ENCODE measurements at regions not wholly inside any gene's neighbourhood (a gene's known extent, or its start where the extent isn't known, plus 50 kb on each side); places are given as distances from the start of the nearest gene placed in this dataset.

GRCh38 chr6:104434519-104434918 is 425.2 kb downstream of the HACE1 start:
- no peak for DNase-seq (ENCODE audit: extremely low read depth, low read depth, low spot score)

- DNase-seq (ENCODE audit: extremely low read depth, low read depth, low spot score) = no peak
Observed at GRCh38 chr6:104431096-104431495, 428.6 kb downstream of the HACE1 start.

- no peak for DNase-seq (ENCODE audit: extremely low read depth, low read depth, low spot score)
Observed at GRCh38 chr6:104428184-104428583, 431.5 kb downstream of the HACE1 start.

GRCh38 chr6:104423691-104424090 is 436.0 kb downstream of the HACE1 start:
- DNase-seq (ENCODE audit: extremely low read depth, low read depth, low spot score) = no peak

- no peak for DNase-seq (ENCODE audit: extremely low read depth, low read depth, low spot score)
Observed at GRCh38 chr6:104421650-104422049, 438.1 kb downstream of the HACE1 start.

GRCh38 chr6:104418839-104419238 is 440.9 kb downstream of the HACE1 start:
- DNase-seq (ENCODE audit: extremely low read depth, low read depth, low spot score) = no peak

- DNase-seq (ENCODE audit: extremely low read depth, low read depth, low spot score) = no peak
Observed at GRCh38 chr6:104418125-104418524, 441.6 kb downstream of the HACE1 start.

- no peak for DNase-seq (ENCODE audit: extremely low read depth, low read depth, low spot score)
Observed at GRCh38 chr6:104414723-104415122, 445.0 kb downstream of the HACE1 start.

- no peak for DNase-seq (ENCODE audit: extremely low read depth, low read depth, low spot score)
Observed at GRCh38 chr6:104413767-104414166, 446.0 kb downstream of the HACE1 start.

- no peak for DNase-seq (ENCODE audit: extremely low read depth, low read depth, low spot score)
Observed at GRCh38 chr6:104411302-104411701, 448.4 kb downstream of the HACE1 start.

GRCh38 chr6:104409913-104410312 is 449.8 kb downstream of the HACE1 start:
- DNase-seq (ENCODE audit: extremely low read depth, low read depth, low spot score) = no peak

- DNase-seq (ENCODE audit: extremely low read depth, low read depth, low spot score) = no peak
Observed at GRCh38 chr6:104407957-104408356, 451.8 kb downstream of the HACE1 start.

- DNase-seq (ENCODE audit: extremely low read depth, low read depth, low spot score) = no peak
Observed at GRCh38 chr6:104404377-104404776, 455.3 kb downstream of the HACE1 start.

- DNase-seq (ENCODE audit: extremely low read depth, low read depth, low spot score) = no peak
Observed at GRCh38 chr6:104402572-104402971, 457.1 kb downstream of the HACE1 start.

GRCh38 chr6:104401926-104402325 is 457.8 kb downstream of the HACE1 start:
- no peak for DNase-seq (ENCODE audit: extremely low read depth, low read depth, low spot score)

GRCh38 chr6:104400844-104401243 is 458.9 kb downstream of the HACE1 start:
- no peak for DNase-seq (ENCODE audit: extremely low read depth, low read depth, low spot score)

- no peak for DNase-seq (ENCODE audit: extremely low read depth, low read depth, low spot score)
Observed at GRCh38 chr6:104396077-104396476, 463.6 kb downstream of the HACE1 start.

- DNase-seq (ENCODE audit: extremely low read depth, low read depth, low spot score) = no peak
Observed at GRCh38 chr6:104381907-104382306, 477.8 kb downstream of the HACE1 start.

- no peak for DNase-seq (ENCODE audit: extremely low read depth, low read depth, low spot score)
Observed at GRCh38 chr6:104365451-104366234, 494.1 kb downstream of the HACE1 start.

GRCh38 chr6:104357928-104358327 is 501.8 kb downstream of the HACE1 start:
- DNase-seq (ENCODE audit: extremely low read depth, low read depth, low spot score) = no peak

GRCh38 chr6:104356197-104356596 is 503.5 kb downstream of the HACE1 start:
- no peak for DNase-seq (ENCODE audit: extremely low read depth, low read depth, low spot score)

- DNase-seq (ENCODE audit: extremely low read depth, low read depth, low spot score) = no peak
Observed at GRCh38 chr6:104349191-104349590, 510.5 kb downstream of the HACE1 start.

GRCh38 chr6:104344223-104344622 is 515.5 kb downstream of the HACE1 start:
- no peak for DNase-seq (ENCODE audit: extremely low read depth, low read depth, low spot score)
